IMR-90 (cell line): ENCODE measurements at regions not wholly inside any gene's neighbourhood (a gene's known extent, or its start where the extent isn't known, plus 50 kb on each side); places are given as distances from the start of the nearest gene placed in this dataset.

Source experiments
- ATAC-seq: fragments of 200-7000 bp; cut with Tn5 transposase; 2 replicates; pipeline ENCODE4 v1.9.1; 2020; ENCODE audit warnings: low read depth, mild to moderate bottlenecking, moderate library complexity
- BruUV-seq: library from RNA; stranded (reverse); fragments of 400-500 nt; replicated peaks from 2 replicates; lab custom pipeline; 2021; lab: Mats Ljungman, UMichigan
- CTCF ChIA-PET: fragments of 300-600 bp; formaldehyde crosslinking; extraction: SDS; loops from one replicate; lab custom pipeline; 2021; ENCODE audit warnings: antibody characterized with exemption; lab: Yijun Ruan, JAX
- POLR2A ChIA-PET: fragments of 300-600 bp; sonication (Branson Sonifier 250); formaldehyde crosslinking; loops from one replicate; lab custom pipeline; 2022; ENCODE audit warnings: antibody characterized with exemption; ENCODE audit not compliant: unreplicated experiment; lab: Charles Lee
- DNase-seq: peaks from one replicate; pipeline ENCODE4 v3.0.0; 2013
- H2AFZ ChIP-seq: replicated peaks from 2 replicates; pipeline ENCODE3; 2013; ENCODE audit warnings: low read length, mild to moderate bottlenecking; ENCODE audit not compliant: poor library complexity
- H2AK5ac ChIP-seq: 2 replicates; pipeline ENCODE4 v1.6.1; 2013; ENCODE audit warnings: low read depth, low read length, inconsistent platforms
- H2AK9ac ChIP-seq: replicated peaks from 2 replicates; pipeline ENCODE3; 2013; ENCODE audit warnings: mild to moderate bottlenecking, low read depth, low read length, moderate library complexity; ENCODE audit not compliant: poor library complexity
- H2BK120ac ChIP-seq: 2 replicates; pipeline ENCODE4 v1.6.1; 2013; ENCODE audit warnings: low read depth, low read length, inconsistent platforms
- H2BK15ac ChIP-seq: 3 replicates; pipeline ENCODE4 v1.6.1; 2013; ENCODE audit warnings: low read depth, low read length, inconsistent platforms
- H2BK20ac ChIP-seq: 2 replicates; pipeline ENCODE4 v1.6.1; 2013; ENCODE audit warnings: low read depth, mild to moderate bottlenecking, inconsistent platforms, low read length, moderate library complexity
- H2BK5ac ChIP-seq: 2 replicates; pipeline ENCODE4 v1.6.1; 2013; ENCODE audit warnings: mild to moderate bottlenecking, low read depth, low read length, inconsistent platforms; ENCODE audit not compliant: poor library complexity, severe bottlenecking
- H3K14ac ChIP-seq: replicated peaks from 2 replicates; pipeline ENCODE4 v1.6.1; 2013; ENCODE audit warnings: low read depth, low read length, inconsistent platforms
- H3K18ac ChIP-seq: 2 replicates; pipeline ENCODE4 v1.6.1; 2013; ENCODE audit warnings: low read depth, low read length, control low read depth
- H3K23ac ChIP-seq: 2 replicates; pipeline ENCODE4 v1.6.1; 2013; ENCODE audit warnings: low read depth, low read length, inconsistent platforms
- H3K27ac ChIP-seq: 2 replicates; pipeline ENCODE4 v1.5.1; 2013; ENCODE audit warnings: mild to moderate bottlenecking, control low read depth, low read length; ENCODE audit not compliant: insufficient read depth
- H3K27me3 ChIP-seq: 2 replicates; pipeline ENCODE4 v1.6.1; 2013; ENCODE audit warnings: low read length; ENCODE audit not compliant: control insufficient read depth, insufficient read depth
- H3K36me3 ChIP-seq: 2 replicates; pipeline ENCODE4 v1.6.1; 2013; ENCODE audit warnings: low read length, mixed read lengths; ENCODE audit not compliant: control insufficient read depth, insufficient read depth
- H3K4ac ChIP-seq: 2 replicates; pipeline ENCODE4 v1.6.1; 2013; ENCODE audit warnings: low read depth, low read length, inconsistent platforms
- H3K4me1 ChIP-seq: 2 replicates; pipeline ENCODE4 v1.6.1; 2013; ENCODE audit warnings: low read length, mixed read lengths; ENCODE audit not compliant: control insufficient read depth, insufficient read depth
- H3K4me2 ChIP-seq: 2 replicates; pipeline ENCODE4 v1.6.1; 2013; ENCODE audit warnings: low read depth, mild to moderate bottlenecking, control low read depth, low read length, moderate library complexity
- H3K4me3 ChIP-seq: 2 replicates; pipeline ENCODE4 v1.5.1; 2013; ENCODE audit warnings: low read depth, mild to moderate bottlenecking, control low read depth, low read length, moderate library complexity; ENCODE audit not compliant: insufficient read depth
- H3K56ac ChIP-seq: 2 replicates; pipeline ENCODE4 v1.6.1; 2013; ENCODE audit warnings: low read length, inconsistent platforms; ENCODE audit not compliant: insufficient read depth; ENCODE audit errors: extremely low read depth
- H3K79me1 ChIP-seq, 2 experiments: 2 replicates each; pipeline ENCODE4 v1.6.1; 2013; ENCODE audit warnings: low read length in 2 of 2, inconsistent platforms in 1 of 2, low read depth in 1 of 2
- H3K9ac ChIP-seq: 2 replicates; pipeline ENCODE4 v1.6.1; 2013; ENCODE audit warnings: low read depth, low read length, control low read depth
- H3K9me1 ChIP-seq: 2 replicates; pipeline ENCODE4 v1.6.1; 2013; ENCODE audit warnings: low read length, inconsistent platforms; ENCODE audit not compliant: insufficient read depth
- H3K9me3 ChIP-seq: 2 replicates; pipeline ENCODE4 v1.6.1; 2013; ENCODE audit warnings: low read length; ENCODE audit not compliant: control insufficient read depth, insufficient read depth
- H4K20me1 ChIP-seq: 2 replicates; pipeline ENCODE4 v1.6.1; 2013; ENCODE audit warnings: low read length, inconsistent platforms; ENCODE audit not compliant: insufficient read depth
- H4K5ac ChIP-seq: 2 replicates; pipeline ENCODE4 v1.6.1; 2013; ENCODE audit warnings: mild to moderate bottlenecking, low read depth, low read length, control low read depth
- H4K8ac ChIP-seq, 2 experiments: 2 replicates each; pipeline ENCODE4 v1.6.1; 2013; ENCODE audit warnings: low read depth in 2 of 2, low read length in 2 of 2, control low read depth in 1 of 2, inconsistent platforms in 1 of 2
- H4K91ac ChIP-seq: 2 replicates; pipeline ENCODE4 v1.6.1; 2013; ENCODE audit warnings: low read depth, low read length, inconsistent platforms; ENCODE audit not compliant: insufficient read depth
- CEBPB ChIP-seq: IDR thresholded peaks from 2 replicates; pipeline ENCODE4 v1.6.1; 2012; ENCODE audit warnings: low read depth, low read length, improper control_type of control experiment
- CHD1 ChIP-seq: IDR thresholded peaks from 2 replicates; pipeline ENCODE4 v1.6.1; 2012; ENCODE audit warnings: low read depth, low read length, improper control_type of control experiment
- CTCF ChIP-seq: conservative IDR thresholded peaks from 2 replicates; pipeline ENCODE4 v1.5.1; 2012; ENCODE audit warnings: mild to moderate bottlenecking, low read depth, low read length, improper control_type of control experiment
- FOS ChIP-seq: fragments of 150-350 bp; IDR thresholded peaks from 2 replicates; pipeline ENCODE4 v1.6.1; 2016; ENCODE audit warnings: low read depth, low read length
- MAZ ChIP-seq: IDR thresholded peaks from 2 replicates; pipeline ENCODE4 v1.6.1; 2012; ENCODE audit warnings: low read depth, mild to moderate bottlenecking, low read length, improper control_type of control experiment, moderate library complexity, borderline replicate concordance
- NFE2L2 ChIP-seq: fragments of 150-350 bp; IDR thresholded peaks from 2 replicates; pipeline ENCODE4 v1.6.1; 2016; ENCODE audit warnings: low read depth, mild to moderate bottlenecking, low read length
- POLR2A ChIP-seq: IDR thresholded peaks from 2 replicates; pipeline ENCODE4 v1.6.1; 2012; ENCODE audit warnings: mild to moderate bottlenecking, low read depth, low read length
- RAD21 ChIP-seq: IDR thresholded peaks from 2 replicates; pipeline ENCODE4 v1.6.1; 2012; ENCODE audit warnings: low read length, improper control_type of control experiment
- RCOR1 ChIP-seq: IDR thresholded peaks from 2 replicates; pipeline ENCODE4 v1.6.1; 2012; ENCODE audit warnings: mild to moderate bottlenecking, low read length, improper control_type of control experiment; ENCODE audit not compliant: insufficient replicate concordance
- RFX5 ChIP-seq: IDR thresholded peaks from 2 replicates; pipeline ENCODE4 v1.8.0; 2012; ENCODE audit warnings: low read depth, mild to moderate bottlenecking, low read length, moderate library complexity
- USF2 ChIP-seq: fragments of 150-350 bp; IDR thresholded peaks from 2 replicates; pipeline ENCODE4 v1.6.1; 2017; ENCODE audit warnings: mild to moderate bottlenecking, antibody characterized with exemption, low read length, low read depth
- WGBS, 2 experiments: methylation state at CpG; one replicate each; pipeline versions ENCODE4 v1.1.5 to v1.1.7; 2013; ENCODE audit warnings: missing lambda C conversion rate in 2 of 2; ENCODE audit not compliant: insufficient read length in 1 of 2; ENCODE audit errors: extremely low coverage in 2 of 2; 5-methylcytosine and 5-hydroxymethylcytosine counted together
- dilution Hi-C: fragments of 300-500 bp; cut with HindIII; formaldehyde crosslinking; loops from one replicate; pipeline ENCODE4 v1.14.3; 2018; ENCODE audit warnings: low sequenced_read_pairs; ENCODE audit not compliant: unreplicated experiment
- in situ Hi-C: fragments of 300-500 bp; cut with MboI; formaldehyde crosslinking; loops from 3 replicates; pipeline ENCODE4 v1.14.3; 2019; ENCODE audit warnings: low sequenced_read_pairs, inconsistent platforms, mixed read lengths
- intact Hi-C: fragments of 100-400 bp; cut with micrococcal nuclease; formaldehyde crosslinking; loops from 2 replicates; pipeline ENCODE4 v1.10.0; 2022

GRCh38 chr12:14264316-14264715, 101.2 kb upstream of the ATF7IP start:
- no peak overlapping the region for H4K5ac ChIP-seq
- no peak overlapping the region for H3K4me3 ChIP-seq
- H3K27me3 ChIP-seq, result no peaks in the 10 kb centered on the region
- no peak overlapping the region for H2AFZ ChIP-seq
- H3K18ac ChIP-seq, result no peak overlapping the region
- no peaks in the 10 kb centered on the region for H3K36me3 ChIP-seq
- H3K9me3 ChIP-seq, result peaks cover 5% of the 10 kb centered on the region; the same call in 1 of the 2 replicates
- H2AK5ac ChIP-seq, result no peak overlapping the region
- no peak overlapping the region for H4K8ac ChIP-seq
- no peak overlapping the region for H3K14ac ChIP-seq
- no peak overlapping the region for H3K9ac ChIP-seq
- H3K9me1 ChIP-seq, result peaks cover 5% of the 10 kb centered on the region; the same call in 1 of the 2 replicates
- no peaks in the 10 kb centered on the region for H4K20me1 ChIP-seq
- H3K23ac ChIP-seq, result no peak overlapping the region
- no peak overlapping the region for H3K56ac ChIP-seq
- H3K79me1 ChIP-seq, result no peaks in the 10 kb centered on the region
- CTCF ChIA-PET, result no interaction called here
- dilution Hi-C loops, result no loop called here
- H2BK120ac ChIP-seq, result no peak overlapping the region
- no peak overlapping the region for H2AK9ac ChIP-seq
- H3K4ac ChIP-seq, result no peak overlapping the region
- no peak overlapping the region for H2BK20ac ChIP-seq
- no TSS peak for BruUV-seq
- POLR2A ChIA-PET, result no interaction called here
- DNase-seq (peak; percentile 31), ATAC-seq (no peak)
- peaks cover 8% of the 10 kb centered on the region for H3K4me1 ChIP-seq
- H2BK15ac ChIP-seq, result no peak overlapping the region
- in situ Hi-C loops, result loop anchor here (10.0 kb wide), 1 partner anchor 100 kb away; the partner anchor contains the start of gene ATF7IP
- no peak for TF ChIP-seq USF2
- no peak for TF ChIP-seq CHD1
- no peak for TF ChIP-seq FOS
- TF ChIP-seq CEBPB, result no peak
- no peak for TF ChIP-seq POLR2A
- TF ChIP-seq RFX5, result no peak
- TF ChIP-seq RCOR1, result no peak
- no peak for TF ChIP-seq NFE2L2
- no peak for TF ChIP-seq CTCF
- no peak for TF ChIP-seq RAD21
- no peak for TF ChIP-seq MAZ
- H3K4me2 ChIP-seq, result no peak overlapping the region
- H3K27ac ChIP-seq, result no peak overlapping the region
- WGBS, 2 experiments, result no CpG with 5 or more reads among the region's 2 CpGs
- no peak overlapping the region for H2BK5ac ChIP-seq
- H4K91ac ChIP-seq, result no peak overlapping the region
- intact Hi-C loops, result no loop called here
